ENCODE measurements at regions not wholly inside any gene's neighbourhood (a gene's known extent, or its start where the extent isn't known, plus 50 kb on each side); places are given as distances from the start of the nearest gene placed in this dataset.

- Histone ChIP-seq H3K27me3 (no peaks in the 10 kb centered on the region), H2AFZ (no peak overlapping the region), H3K79me2 (no peaks in the 10 kb centered on the region), H3K4me1 (ENCODE audit: insufficient read depth) (no peaks in the 10 kb centered on the region), H3K4me3 (no peak overlapping the region), H3K4me2 (no peak overlapping the region), H3K9me3 (ENCODE audit: low read depth) (no peaks in the 10 kb centered on the region), H4K20me1 (ENCODE audit: insufficient read depth, poor library complexity, severe bottlenecking) (no peaks in the 10 kb centered on the region), H3K27ac (no peak overlapping the region), H3K36me3 (replicated peaks; ENCODE audit: insufficient read depth, low read depth) (no peaks in the 10 kb centered on the region), H3K9me2 (replicated peaks; ENCODE audit: insufficient read depth) (no peaks in the 10 kb centered on the region)
- no peak for DNase-seq (ENCODE audit: low spot score)
- no peak for TF ChIP-seq CTCF (IDR thresholded peaks at IDR 0.05; ENCODE audit: poor library complexity)
- no peak for TF ChIP-seq EZH2phosphoT487 (IDR thresholded peaks at IDR 0.05; ENCODE audit: low read depth, severe bottlenecking, unreplicated experiment)
- 94% methylated on average over 3 of the region's 3 CpGs for WGBS (ENCODE audit: low lambda C conversion rate, missing lambda C conversion rate)
These were observed 1346.8 kb upstream of the CELF2 start for GRCh38 chr10:9670911-9671310.

GRCh38 chr10:9681655-9682054 is 1336.0 kb upstream of the CELF2 start:
- no peak for DNase-seq (ENCODE audit: low spot score)
- Histone ChIP-seq H3K36me3 (replicated peaks; ENCODE audit: insufficient read depth, low read depth) (no peaks in the 10 kb centered on the region), H3K27me3 (no peaks in the 10 kb centered on the region), H3K79me2 (no peaks in the 10 kb centered on the region), H3K9me3 (ENCODE audit: low read depth) (no peaks in the 10 kb centered on the region), H4K20me1 (ENCODE audit: insufficient read depth, poor library complexity, severe bottlenecking) (no peaks in the 10 kb centered on the region), H3K27ac (no peak overlapping the region), H3K4me1 (ENCODE audit: insufficient read depth) (no peaks in the 10 kb centered on the region), H2AFZ (no peak overlapping the region), H3K4me3 (no peak overlapping the region), H3K9me2 (replicated peaks; ENCODE audit: insufficient read depth) (no peaks in the 10 kb centered on the region), H3K4me2 (no peak overlapping the region)
- no peak for TF ChIP-seq EZH2 (IDR thresholded peaks at IDR 0.05; ENCODE audit: borderline replicate concordance)
- 96% methylated on average over 2 of the region's 2 CpGs for WGBS (ENCODE audit: low lambda C conversion rate, missing lambda C conversion rate)

GRCh38 chr10:9682802-9683201 is 1334.9 kb upstream of the CELF2 start:
- Histone ChIP-seq H3K4me3 (no peak overlapping the region), H4K20me1 (ENCODE audit: insufficient read depth, poor library complexity, severe bottlenecking) (no peaks in the 10 kb centered on the region), H3K27ac (no peak overlapping the region), H3K79me2 (no peaks in the 10 kb centered on the region), H3K27me3 (no peaks in the 10 kb centered on the region), H3K4me2 (no peak overlapping the region), H3K4me1 (ENCODE audit: insufficient read depth) (no peaks in the 10 kb centered on the region), H3K36me3 (replicated peaks; ENCODE audit: insufficient read depth, low read depth) (no peaks in the 10 kb centered on the region), H3K9me3 (ENCODE audit: low read depth) (no peaks in the 10 kb centered on the region), H2AFZ (no peak overlapping the region), H3K9me2 (replicated peaks; ENCODE audit: insufficient read depth) (no peaks in the 10 kb centered on the region)
- 18% methylated on average over 1 of the region's 1 CpG for WGBS (ENCODE audit: low lambda C conversion rate, missing lambda C conversion rate)
- DNase-seq (ENCODE audit: low spot score) = no peak
- no peak for TF ChIP-seq EZH2 (IDR thresholded peaks at IDR 0.05; ENCODE audit: borderline replicate concordance)
- no peak for TF ChIP-seq CTCF (IDR thresholded peaks at IDR 0.05; ENCODE audit: poor library complexity)
- no peak for TF ChIP-seq EZH2phosphoT487 (IDR thresholded peaks at IDR 0.05; ENCODE audit: low read depth, severe bottlenecking, unreplicated experiment)

DNA sequence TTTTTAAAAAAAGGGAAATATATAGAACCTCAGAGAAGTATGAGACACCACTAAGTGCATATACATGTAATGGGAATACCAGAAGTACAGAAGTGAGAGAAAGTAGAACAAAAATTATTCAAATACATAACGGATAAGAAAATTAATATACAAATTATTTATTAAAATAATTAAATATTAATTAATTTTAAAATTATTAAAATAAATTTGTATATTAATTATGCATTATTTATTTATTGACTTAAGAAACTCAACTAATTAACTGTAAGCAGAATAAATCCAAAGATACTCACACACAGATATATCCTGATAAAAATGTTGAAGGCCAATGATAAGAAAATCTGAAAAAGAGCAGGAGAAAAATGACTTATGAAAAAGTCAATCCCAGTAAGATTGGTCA is 1333.5 kb upstream of the CELF2 start:
- H2AFZ ChIP-seq = no peak overlapping the region
- no peaks in the 10 kb centered on the region for H4K20me1 ChIP-seq (ENCODE audit: insufficient read depth, poor library complexity, severe bottlenecking)
- no peaks in the 10 kb centered on the region for H3K9me2 ChIP-seq (replicated peaks; ENCODE audit: insufficient read depth)
- no peak for DNase-seq (ENCODE audit: low spot score)
- no peak overlapping the region for H3K4me2 ChIP-seq
- H3K9me3 ChIP-seq (ENCODE audit: low read depth) = no peaks in the 10 kb centered on the region
- H3K27me3 ChIP-seq = no peaks in the 10 kb centered on the region
- H3K4me3 ChIP-seq = no peak overlapping the region
- TF ChIP-seq EZH2phosphoT487 (IDR thresholded peaks at IDR 0.05; ENCODE audit: low read depth, severe bottlenecking, unreplicated experiment) = no peak
- no peak for TF ChIP-seq EZH2 (IDR thresholded peaks at IDR 0.05; ENCODE audit: borderline replicate concordance)
- TF ChIP-seq CTCF (IDR thresholded peaks at IDR 0.05; ENCODE audit: poor library complexity) = no peak
- no peaks in the 10 kb centered on the region for H3K79me2 ChIP-seq
- H3K4me1 ChIP-seq (ENCODE audit: insufficient read depth) = no peaks in the 10 kb centered on the region
- 83% methylated on average over 1 of the region's 1 CpG for WGBS (ENCODE audit: low lambda C conversion rate, missing lambda C conversion rate)
- no peak overlapping the region for H3K27ac ChIP-seq
- no peaks in the 10 kb centered on the region for H3K36me3 ChIP-seq (replicated peaks; ENCODE audit: insufficient read depth, low read depth)
